HEK293T (cell line): ENCODE measurements at regions not wholly inside any gene's neighbourhood (a gene's known extent, or its start where the extent isn't known, plus 50 kb on each side); places are given as distances from the start of the nearest gene placed in this dataset.

Source experiments
- CTCF ChIA-PET: fragments of 350-600 bp; formaldehyde crosslinking; extraction: SDS; loops from one replicate; lab custom pipeline; 2021; ENCODE audit warnings: antibody characterized with exemption, inconsistent platforms; lab: Yijun Ruan, JAX
- POLR2A ChIA-PET: fragments of 350-600 bp; formaldehyde crosslinking; extraction: SDS; loops from one replicate; lab custom pipeline; 2020; ENCODE audit warnings: antibody characterized with exemption, inconsistent platforms; lab: Yijun Ruan, JAX
- DNase-seq: peaks from one replicate; pipeline ENCODE4 v3.0.0; 2012; ENCODE audit warnings: mixed read lengths; ENCODE audit errors: extremely low spot score
- ARNT ChIP-seq: fragments of 450-650 bp; IDR thresholded peaks from 2 replicates; pipeline ENCODE4 v1.6.1; 2017; ENCODE audit warnings: mild to moderate bottlenecking
- BHLHE40 ChIP-seq: fragments of 450-650 bp; IDR thresholded peaks from 2 replicates; pipeline ENCODE4 v1.6.1; 2016; ENCODE audit warnings: mild to moderate bottlenecking, moderate library complexity, borderline replicate concordance
- CTBP1 ChIP-seq: fragments of 450-650 bp; IDR thresholded peaks from 2 replicates; pipeline ENCODE4 v1.6.1; 2016; ENCODE audit warnings: borderline replicate concordance
- ELF4 ChIP-seq: fragments of 450-650 bp; IDR thresholded peaks from 2 replicates; pipeline ENCODE4 v1.6.1; 2017; ENCODE audit warnings: antibody characterized with exemption
- FOXA1 ChIP-seq: fragments of 450-650 bp; IDR thresholded peaks from 2 replicates; pipeline ENCODE4 v1.6.1; 2016; ENCODE audit warnings: mild to moderate bottlenecking
- FOXK2 ChIP-seq: fragments of 450-650 bp; IDR thresholded peaks from 2 replicates; pipeline ENCODE4 v1.6.1; 2016; ENCODE audit warnings: mild to moderate bottlenecking
- FOXM1 ChIP-seq: fragments of 450-650 bp; IDR thresholded peaks from 2 replicates; pipeline ENCODE4 v1.6.1; 2017; ENCODE audit warnings: mild to moderate bottlenecking, borderline replicate concordance
- HDGF ChIP-seq: fragments of 450-650 bp; IDR thresholded peaks from 2 replicates; pipeline ENCODE4 v1.6.1; 2017; ENCODE audit warnings: antibody characterized with exemption, borderline replicate concordance
- L3MBTL2 ChIP-seq: fragments of 450-650 bp; conservative IDR thresholded peaks from 2 replicates; pipeline ENCODE4 v1.6.1; 2016; ENCODE audit warnings: mild to moderate bottlenecking
- LEF1 ChIP-seq: fragments of 450-650 bp; IDR thresholded peaks from 2 replicates; pipeline ENCODE4 v1.6.1; 2017; ENCODE audit warnings: mild to moderate bottlenecking, borderline replicate concordance
- NFRKB ChIP-seq: fragments of 450-650 bp; IDR thresholded peaks from 2 replicates; pipeline ENCODE4 v1.6.1; 2016; ENCODE audit warnings: mild to moderate bottlenecking, moderate library complexity
- PKNOX1 ChIP-seq: fragments of 450-650 bp; IDR thresholded peaks from 2 replicates; pipeline ENCODE4 v1.6.1; 2016
- SP1 ChIP-seq: fragments of 450-650 bp; IDR thresholded peaks from 2 replicates; pipeline ENCODE4 v1.6.1; 2017
- SUZ12 ChIP-seq: fragments of 450-650 bp; IDR thresholded peaks from 2 replicates; pipeline ENCODE4 v1.6.1; 2016; ENCODE audit warnings: mild to moderate bottlenecking
- TARDBP ChIP-seq: fragments of 450-650 bp; IDR thresholded peaks from 2 replicates; pipeline ENCODE4 v1.6.1; 2016
- ZNF384 ChIP-seq: fragments of 450-650 bp; IDR thresholded peaks from 2 replicates; pipeline ENCODE4 v1.6.1; 2016

- TF ChIP-seq ZNF384 (no peak), BHLHE40 (no peak)
- POLR2A ChIA-PET, result no interaction called here
- CTCF ChIA-PET, result no interaction called here
- no peak for DNase-seq
Observed at GRCh38 chr3:193890016-193890897, 245.7 kb upstream of the HES1 start.

DNA sequence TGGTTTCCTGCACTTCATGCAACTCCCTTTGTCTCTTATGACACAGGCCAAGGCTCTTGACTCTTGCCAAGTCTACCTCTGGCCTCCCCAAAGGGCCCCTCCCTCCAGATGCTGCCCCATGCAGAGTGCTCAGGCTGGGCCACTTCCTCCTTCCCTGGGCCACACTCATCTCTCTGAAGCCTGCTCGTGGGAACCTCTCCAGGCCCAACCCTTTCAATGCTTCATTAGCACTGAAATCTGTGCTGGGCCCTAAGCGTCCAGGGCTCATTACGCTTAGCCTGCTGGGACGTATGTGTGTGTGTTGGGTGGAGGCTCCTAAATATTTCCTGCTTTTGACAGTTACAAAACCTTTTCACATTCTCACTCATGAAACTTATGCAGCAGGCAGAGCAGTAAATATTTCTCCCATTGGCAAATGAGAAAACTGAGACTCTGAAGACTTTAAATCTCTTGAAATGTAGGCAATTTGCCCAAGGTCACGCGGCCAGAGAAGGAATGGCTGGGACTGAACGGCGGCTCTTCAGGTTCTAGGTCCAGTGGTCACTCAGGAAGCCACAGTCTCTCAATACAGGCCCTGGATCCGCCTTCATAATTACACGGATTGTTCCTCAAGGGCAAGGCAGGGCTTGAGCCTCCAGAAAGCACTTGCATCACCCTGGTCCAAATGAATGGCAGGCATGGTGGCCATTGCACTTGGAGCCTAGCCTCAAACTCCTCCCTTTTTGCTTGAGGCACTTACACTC is 241.7 kb upstream of the HES1 start:
- ChIA-PET POLR2A (no interaction called here), CTCF (no interaction called here)
- no peak for DNase-seq
- TF ChIP-seq SUZ12 (no peak), ZNF384 (no peak), TARDBP (no peak), FOXM1 (no peak)

GRCh38 chr3:193895409-193895808 is 240.5 kb upstream of the HES1 start:
- CTCF ChIA-PET, result no interaction called here
- POLR2A ChIA-PET, result no interaction called here
- no peak for DNase-seq
- TF ChIP-seq TARDBP (no peak), L3MBTL2 (no peak), BHLHE40 (no peak), FOXA1 (no peak), PKNOX1 (no peak), CTBP1 (no peak), ARNT (no peak), LEF1 (no peak), SP1 (no peak), FOXK2 (no peak), ZNF384 (no peak), SUZ12 (no peak), HDGF (no peak), NFRKB (no peak), ELF4 (no peak), FOXM1 (no peak)

DNA sequence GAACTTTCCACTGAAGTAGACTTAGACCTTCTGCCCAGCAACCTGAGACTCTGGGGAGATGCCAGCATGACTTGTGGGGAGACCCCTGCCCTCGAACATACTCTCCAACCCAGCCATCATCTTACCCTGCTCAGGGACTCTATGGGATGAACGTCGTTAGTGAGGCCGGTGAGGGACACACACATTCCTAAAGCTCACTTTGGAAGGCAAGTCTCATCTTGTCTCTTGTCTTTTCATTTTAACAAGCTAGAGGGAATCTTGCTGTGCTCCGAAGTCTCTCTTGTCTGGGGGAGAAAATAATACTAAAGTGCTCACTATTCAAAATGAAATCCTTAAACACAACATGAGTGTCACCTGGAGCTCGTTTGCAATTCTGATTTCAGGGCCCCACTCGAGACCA is 239.5 kb upstream of the HES1 start:
- POLR2A ChIA-PET, result no interaction called here
- TF ChIP-seq CTBP1 (no peak), HDGF (no peak), SP1 (no peak), BHLHE40 (no peak), ZNF384 (no peak), FOXK2 (no peak), NFRKB (no peak), SUZ12 (no peak), PKNOX1 (no peak), FOXM1 (no peak), L3MBTL2 (no peak)
- DNase-seq, result no peak
- CTCF ChIA-PET, result no interaction called here

GRCh38 chr3:193897288-193897687 is 238.7 kb upstream of the HES1 start:
- DNase-seq, result no peak
- ChIA-PET POLR2A (no interaction called here), CTCF (no interaction called here)
- no peak for TF ChIP-seq L3MBTL2
- TF ChIP-seq NFRKB, result no peak
- no peak for TF ChIP-seq ARNT
- no peak for TF ChIP-seq HDGF
- TF ChIP-seq FOXK2, result no peak
- TF ChIP-seq SUZ12, result no peak
- no peak for TF ChIP-seq FOXM1
- TF ChIP-seq PKNOX1, result no peak
- no peak for TF ChIP-seq ZNF384
- TF ChIP-seq ELF4, result no peak

GRCh38 chr3:193897731-193898180 is 238.2 kb upstream of the HES1 start:
- ChIA-PET POLR2A (no interaction called here), CTCF (interaction anchor here (0.7 kb wide), 1 partner anchor 118 kb away, joined by 3 read pairs; no protein-coding TSS in a partner anchor)
- DNase-seq, result no peak
- TF ChIP-seq FOXA1, result no peak
- no peak for TF ChIP-seq BHLHE40
- no peak for TF ChIP-seq SUZ12
- TF ChIP-seq L3MBTL2, result no peak
- no peak for TF ChIP-seq SP1
- TF ChIP-seq ELF4, result no peak
- no peak for TF ChIP-seq ZNF384
- TF ChIP-seq FOXM1, result no peak
- no peak for TF ChIP-seq HDGF
- no peak for TF ChIP-seq LEF1
- TF ChIP-seq PKNOX1, result no peak
- TF ChIP-seq TARDBP, result no peak
